GM19452 (cell line): ENCODE measurements at regions not wholly inside any gene's neighbourhood (a gene's known extent, or its start where the extent isn't known, plus 50 kb on each side); places are given as distances from the start of the nearest gene placed in this dataset.
"Not testable (repeated sequence)": the region's sequence is repeated elsewhere in the genome, so short reads cannot be mapped to it uniquely, and the experiment has no call there.

Experiments used
- ATAC-seq: cut with Tn5 transposase; IDR thresholded peaks from one replicate; pipeline ENCODE4 v1.9.1; 2021; ENCODE audit not compliant: unreplicated experiment

DNA sequence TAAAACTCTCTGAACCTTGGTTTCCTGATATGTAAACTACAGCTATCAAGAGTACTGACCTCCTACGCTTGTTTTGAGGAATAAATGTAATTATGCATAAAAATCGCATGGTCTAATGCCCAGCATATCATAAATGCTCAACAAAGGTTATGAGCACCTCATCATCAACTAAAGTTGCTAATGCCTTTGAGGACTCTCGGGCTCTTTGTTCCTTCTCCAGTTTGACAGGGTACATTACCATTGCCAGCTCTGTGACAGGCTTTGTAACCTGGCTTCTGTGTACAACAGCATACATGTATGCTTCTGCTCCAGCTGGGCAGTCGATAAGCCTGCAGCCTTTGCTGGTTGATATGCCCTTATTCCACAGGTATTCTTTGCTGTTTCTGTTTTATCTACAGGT is 95.2 kb downstream of the C9orf152 start:
- ATAC-seq, result no peak

DNA sequence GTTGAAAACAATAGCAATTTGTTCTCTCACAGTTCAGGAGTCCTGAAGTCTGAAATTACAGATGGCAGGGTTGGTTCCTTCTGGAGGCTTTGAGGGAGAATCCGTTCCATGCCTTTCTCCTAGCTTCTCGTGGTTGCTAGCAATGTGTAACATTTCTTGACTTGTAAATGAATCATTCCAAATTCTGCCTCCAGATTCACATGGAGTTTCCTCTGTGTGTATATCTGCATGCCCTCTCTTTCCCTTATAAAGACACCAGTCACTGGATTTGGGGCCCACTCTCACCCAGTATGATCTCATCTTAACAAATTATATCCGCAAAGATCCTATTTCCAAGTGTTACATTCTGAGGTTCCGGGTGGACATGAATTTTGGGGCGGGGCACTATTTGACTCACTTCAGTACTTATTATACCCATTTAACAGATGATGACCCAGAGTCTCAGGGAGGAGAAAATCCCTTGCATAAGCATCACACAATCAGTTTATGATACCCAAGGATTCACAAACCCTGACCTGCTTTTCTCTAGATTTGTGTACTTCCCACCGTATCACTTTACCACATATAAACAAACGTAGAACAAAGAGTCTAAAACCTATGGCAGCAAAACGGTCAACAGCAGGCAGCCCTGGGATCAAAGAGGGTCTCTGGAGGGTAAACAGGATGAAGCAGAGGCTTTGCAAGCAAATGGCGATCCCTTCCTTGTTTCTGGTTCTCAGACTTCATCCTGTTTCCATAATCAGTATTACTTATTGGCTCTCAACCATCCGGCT is 93.7 kb downstream of the C9orf152 start:
- no peak for ATAC-seq

DNA sequence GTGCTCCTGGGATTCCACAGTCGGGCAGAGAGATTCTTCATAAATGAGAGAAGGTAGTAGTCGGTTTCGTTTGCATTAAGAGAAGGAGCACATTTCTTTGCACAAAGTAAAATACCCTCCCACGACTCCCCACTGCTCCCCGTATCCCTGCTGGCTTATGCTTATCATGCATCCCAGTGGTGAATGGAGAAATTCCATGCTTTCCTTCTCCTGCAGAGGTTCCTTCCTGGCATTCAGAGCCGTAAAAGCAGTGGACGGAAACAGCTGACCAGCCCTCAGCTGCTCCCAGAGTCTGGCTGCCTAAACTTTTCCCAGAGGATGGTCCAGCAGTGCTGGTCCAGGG is 93.1 kb downstream of the C9orf152 start:
- no peak for ATAC-seq

DNA sequence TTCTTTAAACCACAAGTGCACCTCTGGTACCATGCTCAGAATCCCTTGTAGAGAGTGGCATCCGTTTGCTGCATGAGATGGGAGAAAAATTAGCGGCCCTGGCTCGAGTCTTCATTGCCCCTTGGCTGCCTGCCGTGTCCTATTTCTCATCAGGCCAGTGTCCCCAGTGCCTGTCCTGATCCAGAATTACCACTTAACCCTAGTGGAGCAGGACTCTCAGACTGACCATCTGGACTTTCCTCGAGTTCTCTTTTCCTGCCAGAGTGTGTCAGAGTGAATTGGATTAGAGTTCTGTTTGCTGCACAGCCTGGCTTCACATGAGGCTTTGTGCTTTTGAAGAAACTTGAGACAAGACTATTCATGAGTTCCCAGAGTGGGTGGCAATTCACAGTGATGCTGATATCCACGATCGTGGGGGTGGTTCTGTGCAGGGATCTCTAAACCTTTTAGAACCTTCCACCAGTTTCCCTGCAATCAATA is 92.6 kb downstream of the C9orf152 start:
- no peak for ATAC-seq

DNA sequence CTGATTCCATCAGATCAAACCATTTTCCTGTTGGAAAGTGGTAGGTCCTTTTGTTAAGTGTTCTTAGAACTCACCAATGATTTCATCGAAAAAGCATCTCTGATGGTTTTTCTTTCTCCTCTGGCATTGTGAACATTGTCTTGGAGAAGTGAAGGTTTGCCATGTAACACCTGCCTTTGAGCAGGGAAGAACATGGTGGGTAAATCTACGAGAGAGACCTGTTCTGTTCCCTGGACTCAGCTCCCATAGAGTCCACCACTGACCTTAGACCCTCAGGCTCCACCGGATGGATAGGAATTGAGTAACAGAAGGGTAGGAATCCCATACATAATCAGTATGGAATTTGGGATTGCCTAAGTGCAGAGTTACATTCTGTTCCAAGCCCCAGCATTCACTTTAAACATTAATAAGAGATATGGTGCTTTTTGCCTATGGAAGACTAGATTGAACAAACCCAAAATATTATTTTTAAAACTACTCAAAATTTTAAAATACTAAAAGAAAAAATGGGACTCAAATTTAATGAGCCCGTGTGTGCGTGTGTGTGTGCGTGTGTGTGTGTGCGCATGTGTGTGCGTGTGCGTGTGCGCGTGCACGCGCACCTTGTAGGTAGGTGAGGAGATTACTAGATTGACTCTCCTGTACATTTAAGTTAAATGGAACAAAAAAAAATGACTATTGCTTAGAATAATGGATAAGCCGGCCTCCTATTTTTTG is 92.0 kb downstream of the C9orf152 start:
- ATAC-seq, result no peak

DNA sequence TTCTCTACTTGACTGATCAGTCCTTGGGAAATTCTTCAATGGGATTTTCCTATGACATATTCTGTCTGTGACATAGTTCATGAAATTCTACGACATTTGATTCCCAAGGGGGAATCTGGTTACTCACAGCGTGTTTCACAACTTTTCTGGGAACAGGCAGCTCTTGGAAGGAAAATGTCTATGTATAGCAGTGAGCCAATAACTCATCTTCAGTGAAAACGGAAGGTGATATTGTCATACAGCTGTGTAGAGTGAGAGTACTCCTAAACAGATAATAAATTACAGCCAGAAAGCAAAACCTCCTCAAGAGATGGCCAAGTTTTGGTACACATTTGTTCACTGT is 91.4 kb downstream of the C9orf152 start:
- no peak for ATAC-seq

DNA sequence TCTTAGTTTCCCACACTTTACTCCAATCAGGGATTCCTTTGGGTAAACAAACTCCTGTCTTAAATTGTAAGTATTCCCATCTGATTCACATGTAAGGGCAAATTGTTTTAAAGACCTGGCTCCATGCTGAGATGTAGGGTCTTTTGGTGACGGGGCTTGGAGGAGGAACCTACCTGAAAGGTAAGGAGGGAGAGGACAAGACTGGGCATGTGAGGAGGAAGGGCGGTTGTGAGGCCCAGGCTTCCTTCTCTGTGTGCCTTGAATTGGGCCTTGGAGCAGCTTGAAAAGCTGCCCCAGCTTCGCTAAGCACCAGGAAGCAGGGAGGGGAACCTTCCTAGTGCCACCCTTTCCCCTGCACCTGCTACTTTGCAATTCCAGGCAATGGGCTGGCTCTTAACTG is 86.8 kb downstream of the C9orf152 start:
- no peak for ATAC-seq

DNA sequence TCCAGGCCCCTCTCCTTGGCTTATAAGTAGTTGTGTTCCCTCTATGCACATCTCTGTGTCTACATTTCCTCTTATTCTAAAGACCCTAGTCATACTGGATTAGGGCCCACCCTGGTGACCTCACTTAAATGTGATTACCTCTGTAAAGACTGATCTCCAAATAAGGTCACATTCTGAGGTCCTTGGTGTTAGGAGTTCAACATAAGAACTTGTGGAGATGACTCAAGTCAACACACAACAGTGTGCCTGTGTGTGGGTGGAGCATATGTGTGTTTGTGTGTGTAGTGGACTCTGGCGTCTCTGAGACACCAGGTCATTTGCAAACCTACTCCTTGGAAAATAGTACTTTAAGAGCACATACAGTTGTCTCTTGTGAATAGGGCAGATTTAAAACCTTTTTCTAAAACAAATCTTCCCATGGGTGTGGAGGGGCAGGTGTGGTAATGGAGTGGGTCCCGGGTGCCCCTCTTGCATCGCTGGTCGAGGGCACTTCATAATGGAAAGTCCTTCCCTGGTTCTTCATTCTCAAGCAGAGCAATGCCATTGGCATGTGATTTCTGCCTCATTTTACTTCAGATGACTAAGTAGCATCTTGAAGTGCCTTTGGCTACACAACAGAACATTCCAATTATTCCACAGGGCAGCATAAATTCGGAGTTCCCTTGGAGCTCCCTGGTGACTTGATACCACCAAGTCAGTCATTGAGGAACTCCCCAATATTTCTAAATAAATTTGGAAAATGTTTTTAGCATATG is 84.4 kb downstream of the C9orf152 start:
- ATAC-seq, result no peak

DNA sequence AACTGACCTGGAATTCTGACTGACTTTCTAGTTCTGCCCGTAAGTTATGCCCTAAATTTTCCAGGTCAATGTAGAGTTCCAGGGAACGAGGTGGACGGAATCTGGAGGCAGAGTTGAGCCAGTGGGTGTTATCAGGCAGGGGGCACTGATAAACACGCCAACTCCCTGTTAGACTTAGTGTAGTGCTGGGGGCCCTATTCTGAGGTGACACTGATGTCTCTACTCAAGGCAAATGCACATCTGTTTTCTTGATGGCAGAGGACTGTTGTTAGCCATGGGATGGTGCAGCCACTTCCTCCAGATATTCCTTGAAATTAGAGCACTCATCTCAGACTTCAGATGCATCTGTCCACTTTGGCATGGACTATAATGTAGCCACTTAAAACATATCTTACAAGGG is 83.5 kb downstream of the C9orf152 start:
- no peak for ATAC-seq

DNA sequence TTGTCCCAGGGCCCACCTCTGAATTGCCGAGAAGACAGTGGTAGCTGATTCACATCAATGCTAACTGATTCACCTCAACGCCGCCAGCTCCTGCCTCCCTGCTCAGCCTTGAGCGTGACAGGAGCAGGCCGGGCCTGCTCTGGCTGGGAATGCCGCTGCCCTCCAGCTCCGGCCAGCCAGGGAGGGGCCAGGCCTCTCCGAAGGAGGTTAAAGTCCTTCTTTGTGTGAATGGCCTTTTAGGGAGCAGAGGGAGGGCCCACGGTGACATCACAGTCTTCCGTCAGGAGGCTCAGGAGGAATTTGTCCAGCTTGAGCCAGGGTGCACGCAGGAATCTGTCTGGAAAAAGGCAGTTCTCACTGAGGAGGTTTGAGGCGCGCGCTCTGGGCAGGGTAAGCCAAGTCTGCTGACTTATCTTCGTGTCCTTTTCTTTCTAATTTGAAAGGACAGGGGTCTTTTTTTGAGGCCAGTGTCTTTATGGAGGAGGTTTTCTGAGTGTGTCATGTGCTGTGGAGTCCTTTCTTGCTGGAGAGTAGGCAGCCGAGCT is 82.7 kb downstream of the C9orf152 start:
- no peak for ATAC-seq

DNA sequence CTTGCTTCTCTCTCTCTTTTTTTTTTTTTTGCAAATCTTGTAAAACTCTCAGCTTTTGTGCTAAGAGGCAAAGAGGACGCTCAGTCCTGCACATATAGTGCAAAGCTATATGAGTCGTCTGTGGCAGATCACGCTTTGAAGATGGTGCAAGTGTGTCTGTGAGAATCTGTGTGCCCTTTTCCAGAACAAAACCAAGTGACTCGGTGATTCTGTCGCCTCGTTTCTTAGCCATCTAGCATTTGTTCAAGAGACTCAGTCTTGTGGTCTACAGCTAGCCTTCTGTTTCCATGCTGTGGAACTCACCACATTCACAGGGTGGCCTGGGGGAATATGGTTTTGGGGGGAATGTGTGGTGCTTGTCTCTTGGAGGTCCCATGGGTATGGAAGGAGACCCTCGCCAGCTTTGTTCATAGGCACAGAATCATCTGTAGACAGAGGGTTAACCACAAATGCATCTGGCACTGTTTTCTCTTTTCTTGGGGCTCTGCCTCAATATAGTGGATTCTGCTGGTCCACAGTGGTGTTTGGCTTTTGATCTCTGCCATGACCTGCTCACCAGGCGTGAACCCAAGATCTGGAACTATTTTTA is 82.1 kb downstream of the C9orf152 start:
- ATAC-seq, result no peak

DNA sequence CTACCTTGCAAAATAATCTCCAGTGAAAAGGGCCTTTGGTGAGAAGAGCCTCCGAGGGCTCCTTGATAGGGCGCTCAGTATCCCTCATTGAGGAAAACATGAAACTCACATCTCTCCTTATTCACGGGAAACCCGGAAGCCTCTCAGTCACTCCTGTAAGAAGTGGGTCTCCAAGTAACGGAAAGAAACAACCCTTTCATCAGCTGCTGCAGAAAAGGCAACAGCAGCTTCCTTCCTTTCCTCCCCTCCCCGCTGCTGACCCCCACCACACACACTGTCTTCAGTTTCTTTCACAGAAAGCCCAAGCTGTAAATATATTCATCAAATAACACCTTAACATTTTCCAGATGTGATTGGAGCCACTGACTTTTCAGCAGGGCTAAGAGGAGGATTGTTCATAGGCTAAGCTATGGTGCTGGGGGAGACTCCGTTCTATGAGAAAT is 81.4 kb downstream of the C9orf152 start:
- no peak for ATAC-seq

DNA sequence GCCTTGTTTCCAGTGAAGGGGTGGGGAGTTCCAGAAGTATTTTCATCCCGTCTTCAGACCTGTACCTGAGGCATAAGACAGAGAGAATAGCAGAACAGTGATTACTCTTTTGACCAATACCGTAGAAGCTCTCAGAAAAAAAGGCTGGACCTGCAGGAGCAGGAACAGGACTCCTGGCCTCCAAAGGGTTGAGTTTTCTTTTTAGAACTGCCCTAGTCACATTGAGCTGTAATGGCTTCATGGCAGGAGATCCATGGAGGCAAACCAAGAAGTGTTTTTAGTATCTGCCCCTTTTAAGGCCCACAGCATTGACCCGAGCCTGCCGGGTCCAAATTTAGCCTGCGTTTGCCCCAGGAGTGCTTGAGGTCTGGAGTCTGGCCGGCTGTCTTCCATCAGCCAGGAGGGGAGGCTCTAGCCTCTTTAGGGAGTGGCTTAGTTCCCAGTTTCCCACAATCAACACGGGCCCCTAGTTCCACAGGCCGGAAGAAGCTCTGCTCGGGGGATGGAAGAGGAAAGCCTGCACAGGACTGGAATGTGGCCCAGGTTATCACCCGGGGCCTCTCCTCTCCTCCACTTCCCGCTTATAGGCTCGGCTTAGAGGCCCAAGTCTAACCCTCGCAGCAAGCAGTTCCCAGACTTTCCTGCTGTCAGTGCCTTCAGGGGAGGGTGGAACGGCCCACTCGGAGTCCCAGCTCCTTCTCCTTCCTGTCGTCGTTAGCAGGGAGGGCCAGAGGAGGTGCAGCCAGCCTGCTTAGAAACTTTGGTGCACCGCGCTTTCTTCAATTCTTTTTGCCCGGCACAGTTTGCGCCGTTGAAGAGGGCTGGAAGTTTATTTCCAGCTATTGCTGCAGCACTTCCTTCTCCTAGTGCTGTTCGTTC is 80.7 kb downstream of the C9orf152 start:
- ATAC-seq, result no peak

DNA sequence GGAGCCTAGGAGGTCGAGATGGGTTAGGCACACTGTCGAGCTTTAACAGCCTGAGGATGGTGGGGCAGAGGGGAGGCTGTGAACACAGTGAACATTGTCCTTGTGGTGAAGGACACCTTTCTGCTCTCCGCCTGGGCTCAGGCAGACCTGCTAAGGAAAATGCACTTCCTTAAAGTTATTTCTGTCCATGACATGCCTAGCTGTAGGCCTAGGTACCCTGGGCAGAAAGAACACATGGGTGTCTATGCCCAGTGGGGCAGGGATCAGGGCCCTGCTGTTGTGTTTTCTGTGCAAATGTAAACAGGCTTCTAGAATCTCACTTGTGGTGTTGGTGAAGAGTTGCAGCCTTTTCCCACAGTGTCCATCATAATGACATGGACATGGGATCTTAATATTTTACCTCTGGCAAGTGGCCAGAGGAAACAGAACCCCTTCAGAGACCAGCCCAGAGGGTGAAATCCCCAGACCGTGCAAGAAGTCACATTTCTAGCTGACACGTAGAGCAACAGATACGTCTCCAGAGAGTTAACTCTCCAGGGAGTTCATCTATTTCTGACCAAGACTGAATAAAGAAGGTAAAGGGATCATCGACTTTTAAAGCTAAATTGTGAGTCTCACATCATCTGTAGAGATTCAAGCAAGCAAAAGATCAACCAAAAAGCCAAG is 79.2 kb downstream of the C9orf152 start:
- peak; percentile 74 for ATAC-seq

DNA sequence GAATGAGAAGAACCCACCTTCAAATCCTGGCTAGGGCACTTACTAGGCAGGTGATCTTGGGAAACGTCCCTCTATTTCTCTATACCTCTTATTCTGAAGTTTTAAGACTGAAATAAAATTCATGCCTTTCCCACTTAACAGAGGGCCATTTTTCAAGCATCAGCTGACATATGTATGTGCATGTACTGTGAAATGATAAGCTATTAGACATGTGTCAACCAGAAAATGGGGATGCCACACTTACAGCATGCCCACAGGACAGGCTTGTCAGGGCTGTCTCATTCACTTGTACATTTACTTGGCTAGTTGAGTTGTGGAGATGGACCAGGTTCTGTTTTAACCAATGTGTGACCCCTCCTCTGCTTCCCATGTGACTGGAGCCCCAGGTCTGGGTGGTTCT is 78.5 kb downstream of the C9orf152 start:
- peak; percentile 27 for ATAC-seq

DNA sequence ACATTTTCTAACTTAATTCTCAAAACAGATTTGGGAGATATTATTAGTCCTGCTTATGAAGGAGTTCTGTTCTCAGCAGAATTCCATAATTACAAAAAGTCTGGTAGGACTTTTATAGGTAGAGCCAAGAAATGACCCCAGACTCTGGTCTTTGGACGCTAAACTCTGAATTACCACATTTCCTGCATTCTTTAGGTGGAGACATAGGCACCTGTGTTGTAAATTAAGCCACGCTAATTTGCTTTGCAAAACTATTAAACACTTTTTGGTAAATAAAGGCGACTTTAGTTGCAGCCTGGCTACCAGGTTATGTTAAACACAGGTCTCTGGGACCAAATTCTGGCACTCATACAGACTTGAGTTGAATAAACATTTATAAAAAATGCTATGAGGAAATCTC is 77.7 kb downstream of the C9orf152 start:
- ATAC-seq, result no peak

DNA sequence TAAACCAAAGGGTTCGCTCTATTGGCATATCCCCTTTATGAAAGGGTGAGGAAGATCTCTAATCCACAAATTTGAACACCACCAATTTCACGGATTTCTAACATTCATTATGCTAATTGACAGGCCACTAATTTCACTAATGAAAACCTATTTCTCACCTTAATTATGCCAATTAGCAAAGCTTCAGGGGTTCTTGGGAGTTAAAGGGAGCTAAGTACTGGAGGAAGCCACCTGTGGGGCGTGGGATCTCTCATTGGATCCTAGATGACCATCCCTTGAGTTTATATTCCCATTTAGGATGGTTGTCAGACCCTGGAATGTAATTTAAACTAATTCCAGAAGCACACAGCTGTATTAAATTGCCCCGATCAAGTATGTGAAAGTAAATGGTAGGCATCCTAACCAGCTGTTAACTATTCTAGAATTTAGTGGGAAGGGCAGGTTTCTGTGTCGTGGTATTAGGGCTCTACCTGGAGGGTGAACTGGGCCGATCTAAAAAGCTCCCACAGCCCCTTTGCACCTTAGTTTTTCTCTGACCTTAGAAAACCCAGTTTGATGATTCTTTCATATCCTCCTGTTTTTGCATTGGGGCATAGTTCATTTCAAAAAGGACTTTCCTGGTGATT is 77.1 kb downstream of the C9orf152 start:
- ATAC-seq, result no peak

DNA sequence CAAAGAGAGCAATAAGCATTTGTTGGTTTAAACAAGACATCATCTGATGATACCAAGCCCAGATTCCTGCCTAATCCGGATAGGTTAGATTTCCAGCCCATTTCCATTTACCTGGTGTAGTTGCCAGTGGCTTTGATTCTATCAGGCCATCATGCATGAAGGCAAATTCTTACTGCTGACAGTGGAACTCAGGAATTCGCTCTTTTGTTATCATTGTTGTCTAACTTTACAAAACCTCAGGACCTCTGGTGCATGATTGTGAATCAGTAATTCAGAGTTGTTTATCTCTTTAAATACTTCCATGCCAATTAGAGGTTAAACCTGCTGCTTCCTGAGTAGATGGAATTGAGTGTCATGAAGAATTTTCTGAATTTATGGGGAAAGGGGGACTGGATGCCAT is 76.5 kb downstream of the C9orf152 start:
- no peak for ATAC-seq

DNA sequence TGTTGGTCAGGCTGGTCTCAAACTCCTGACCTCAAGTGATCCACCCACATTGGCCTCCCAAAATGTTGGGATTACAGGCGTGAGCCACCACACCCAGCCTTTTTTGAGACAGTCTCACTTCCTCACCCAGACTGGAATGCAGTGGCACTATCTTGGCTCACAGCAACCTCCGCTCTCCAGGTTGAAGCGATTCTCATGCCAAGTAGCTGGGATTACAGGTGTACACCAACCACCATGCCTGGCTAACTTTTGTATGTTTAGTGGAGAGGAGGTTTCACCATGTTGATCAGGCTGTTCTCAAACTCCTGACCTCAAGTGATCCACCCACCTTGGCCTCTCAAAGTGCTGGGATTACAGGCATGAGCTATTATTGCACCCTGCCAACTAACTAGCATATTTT is 75.4 kb downstream of the C9orf152 start:
- ATAC-seq, result not testable (repeated sequence)
